Stimulated activated CD8-positive, alpha-beta memory T cell treated with anti-CD3 and anti-CD28 coated beads, Interleukin-15, amount 100 ng/mL, for 48 hours (primary cell): ENCODE measurements at regions not wholly inside any gene's neighbourhood (a gene's known extent, or its start where the extent isn't known, plus 50 kb on each side); places are given as distances from the start of the nearest gene placed in this dataset.
"Not testable (repeated sequence)": the region's sequence is repeated elsewhere in the genome, so short reads cannot be mapped to it uniquely, and the experiment has no call there.

Experiments used
- DNase-seq, 2 donors: peaks; one replicate each; pipeline ENCODE4 v3.0.0-alpha.2; 2020; ENCODE audit warnings: low read depth in 2 of 2

GRCh38 chr19:28602675-28603298 is 610.2 kb downstream of the UQCRFS1 start:
- DNase-seq, result no peak

GRCh38 chr19:28601723-28602440 is 611.1 kb downstream of the UQCRFS1 start:
- no peak for DNase-seq

- DNase-seq, result no peak
These were observed 614.1 kb downstream of the UQCRFS1 start for GRCh38 chr19:28598861-28599260.

- no peak for DNase-seq
These were observed 616.3 kb downstream of the UQCRFS1 start for GRCh38 chr19:28596561-28597071.

- no peak for DNase-seq
These were observed 617.0 kb downstream of the UQCRFS1 start for GRCh38 chr19:28595722-28596480.

- no peak for DNase-seq
These were observed 618.2 kb downstream of the UQCRFS1 start for GRCh38 chr19:28594737-28595136.

GRCh38 chr19:28589991-28590411 is 623.0 kb downstream of the UQCRFS1 start:
- not testable (repeated sequence) for DNase-seq

GRCh38 chr19:28586474-28586873 is 626.5 kb downstream of the UQCRFS1 start:
- DNase-seq, result no peak

GRCh38 chr19:28585796-28586195 is 627.2 kb downstream of the UQCRFS1 start:
- DNase-seq, result no peak

GRCh38 chr19:28583713-28584112 is 629.2 kb downstream of the UQCRFS1 start:
- no peak for DNase-seq

GRCh38 chr19:28583242-28583641 is 629.7 kb downstream of the UQCRFS1 start:
- no peak for DNase-seq

- DNase-seq, result no peak
These were observed 630.2 kb downstream of the UQCRFS1 start for GRCh38 chr19:28582796-28583195.

- DNase-seq, result no peak
These were observed 630.6 kb downstream of the UQCRFS1 start for GRCh38 chr19:28582344-28582743.

GRCh38 chr19:28581468-28581770 is 631.5 kb downstream of the UQCRFS1 start:
- no peak for DNase-seq

GRCh38 chr19:28578786-28579505 is 634.0 kb downstream of the UQCRFS1 start:
- no peak for DNase-seq

- DNase-seq, result no peak
These were observed 634.7 kb downstream of the UQCRFS1 start for GRCh38 chr19:28578208-28578607.

- no peak for DNase-seq
These were observed 635.3 kb downstream of the UQCRFS1 start for GRCh38 chr19:28577666-28578065.

GRCh38 chr19:28577233-28577632 is 635.7 kb downstream of the UQCRFS1 start:
- no peak for DNase-seq

- no peak for DNase-seq
These were observed 637.1 kb downstream of the UQCRFS1 start for GRCh38 chr19:28575816-28576215.

GRCh38 chr19:28575312-28575711 is 637.6 kb downstream of the UQCRFS1 start:
- DNase-seq, result not testable (repeated sequence)

- no peak for DNase-seq
These were observed 638.7 kb downstream of the UQCRFS1 start for GRCh38 chr19:28574212-28574611.
